ENCODE measurements at regions not wholly inside any gene's neighbourhood (a gene's known extent, or its start where the extent isn't known, plus 50 kb on each side); places are given as distances from the start of the nearest gene placed in this dataset.

- no peak for TF ChIP-seq GATA2 (IDR thresholded peaks at IDR 0.05; ENCODE audit: low read depth, low read length)
- no peak for TF ChIP-seq GATA3 (IDR thresholded peaks at IDR 0.05; ENCODE audit: low read depth, low read length)
These were observed 420.9 kb upstream of the NBEA start for GRCh38 chr13:34521171-34521570.

All from SH-SY5Y (cell line).